Lower leg skin (tissue), 3 donors: ENCODE measurements at regions not wholly inside any gene's neighbourhood (a gene's known extent, or its start where the extent isn't known, plus 50 kb on each side); places are given as distances from the start of the nearest gene placed in this dataset.

Source experiments
- CTCF ChIP-seq, 3 donors: fragments of 450-650 bp; IDR thresholded peaks; one replicate each; pipeline ENCODE4 v1.5.1; 2016; ENCODE audit warnings: antibody characterized with exemption in 3 of 3, mild to moderate bottlenecking in 3 of 3, moderate library complexity in 2 of 3
- POLR2A ChIP-seq, 2 donors: fragments of 450-650 bp; IDR thresholded peaks; one replicate each; pipeline ENCODE4 v1.6.1; 2016 to 2017; ENCODE audit warnings: antibody characterized with exemption in 2 of 2, mild to moderate bottlenecking in 1 of 2, moderate library complexity in 1 of 2

GRCh38 chr10:62719061-62719460 lies 85.5 kb upstream of the ADO start:
- TF ChIP-seq CTCF (IDR thresholded peaks at IDR 0.05) (no peak), POLR2A (IDR thresholded peaks at IDR 0.05) (no peak)
